ENCODE measurements at regions not wholly inside any gene's neighbourhood (a gene's known extent, or its start where the extent isn't known, plus 50 kb on each side); places are given as distances from the start of the nearest gene placed in this dataset.
"Not testable (repeated sequence)": the region's sequence is repeated elsewhere in the genome, so short reads cannot be mapped to it uniquely, and the experiment has no call there.

DNA sequence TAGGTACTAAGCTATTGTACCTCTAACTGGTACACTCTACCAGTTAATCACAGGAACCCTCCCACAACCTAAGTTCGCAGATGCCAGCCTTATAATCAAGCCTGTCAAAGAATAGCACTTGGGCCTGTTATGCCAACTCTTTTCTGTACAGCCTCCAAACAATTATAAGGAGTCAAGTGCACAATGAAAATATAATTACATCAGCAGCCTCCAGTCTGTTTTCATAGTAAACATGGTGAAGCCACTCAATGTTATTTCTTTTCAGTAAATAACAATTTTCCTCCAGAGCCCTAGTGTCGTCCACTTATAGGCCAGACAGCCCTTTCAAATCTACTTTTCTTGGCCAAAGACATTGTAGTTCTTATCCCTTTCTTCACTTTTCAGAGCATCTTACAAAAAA, 82.7 kb upstream of the CARMIL1 start:
- no peak for DNase-seq (ENCODE audit: low spot score)
- in situ Hi-C loops (cut with MboI; ENCODE audit: low sequenced_read_pairs, unreplicated experiment): no loop called here
- TF ChIP-seq, protein P1, sequence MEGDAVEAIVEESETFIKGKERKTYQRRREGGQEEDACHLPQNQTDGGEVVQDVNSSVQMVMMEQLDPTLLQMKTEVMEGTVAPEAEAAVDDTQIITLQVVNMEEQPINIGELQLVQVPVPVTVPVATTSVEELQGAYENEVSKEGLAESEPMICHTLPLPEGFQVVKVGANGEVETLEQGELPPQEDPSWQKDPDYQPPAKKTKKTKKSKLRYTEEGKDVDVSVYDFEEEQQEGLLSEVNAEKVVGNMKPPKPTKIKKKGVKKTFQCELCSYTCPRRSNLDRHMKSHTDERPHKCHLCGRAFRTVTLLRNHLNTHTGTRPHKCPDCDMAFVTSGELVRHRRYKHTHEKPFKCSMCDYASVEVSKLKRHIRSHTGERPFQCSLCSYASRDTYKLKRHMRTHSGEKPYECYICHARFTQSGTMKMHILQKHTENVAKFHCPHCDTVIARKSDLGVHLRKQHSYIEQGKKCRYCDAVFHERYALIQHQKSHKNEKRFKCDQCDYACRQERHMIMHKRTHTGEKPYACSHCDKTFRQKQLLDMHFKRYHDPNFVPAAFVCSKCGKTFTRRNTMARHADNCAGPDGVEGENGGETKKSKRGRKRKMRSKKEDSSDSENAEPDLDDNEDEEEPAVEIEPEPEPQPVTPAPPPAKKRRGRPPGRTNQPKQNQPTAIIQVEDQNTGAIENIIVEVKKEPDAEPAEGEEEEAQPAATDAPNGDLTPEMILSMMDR (IDR thresholded peaks at IDR 0.05; ENCODE audit: borderline replicate concordance, control extremely low read depth, extremely low read depth, insufficient read depth, missing control alignments): no peak

DNA sequence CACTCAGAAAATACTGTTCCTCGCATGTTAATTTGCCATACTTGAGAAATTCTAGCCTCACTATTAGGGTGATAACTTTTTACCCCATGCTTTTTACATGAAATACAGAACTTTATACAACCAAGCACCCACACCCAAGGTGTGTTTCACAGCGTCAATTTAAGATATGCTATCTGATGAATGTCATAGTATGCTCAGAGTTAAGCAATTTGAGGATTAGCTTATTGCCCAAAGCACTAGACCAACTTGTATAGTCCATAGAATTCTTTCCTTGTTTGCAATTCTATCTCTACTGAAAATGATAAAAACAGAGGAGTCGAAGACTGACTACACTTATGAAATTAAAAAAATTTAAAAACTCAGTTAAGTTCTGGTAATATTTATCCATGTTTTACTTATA, 82.1 kb upstream of the CARMIL1 start:
- in situ Hi-C loops (cut with MboI; ENCODE audit: low sequenced_read_pairs, unreplicated experiment): no loop called here
- TF ChIP-seq, protein P1 (IDR thresholded peaks at IDR 0.05; ENCODE audit: borderline replicate concordance, control extremely low read depth, extremely low read depth, insufficient read depth, missing control alignments): no peak
- DNase-seq (ENCODE audit: low spot score): no peak

DNA sequence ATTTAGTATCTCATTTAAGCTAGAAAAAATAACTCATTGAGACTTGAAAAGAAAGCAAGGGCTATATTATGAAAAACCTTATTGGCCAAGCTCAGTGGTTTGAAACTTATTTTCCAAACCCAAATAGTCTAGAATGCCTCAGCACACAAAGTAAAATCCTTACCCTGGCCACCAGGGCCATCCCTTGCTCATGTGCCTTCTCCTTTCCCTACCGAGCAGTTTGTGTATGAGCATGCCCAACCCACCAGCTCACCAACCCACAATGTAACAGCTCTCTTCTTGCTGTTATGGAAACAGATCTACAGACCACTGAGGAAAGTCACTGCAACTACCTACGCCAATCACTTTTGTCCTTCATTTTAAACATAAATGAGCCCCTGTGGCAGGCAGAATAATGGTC, 79.6 kb upstream of the CARMIL1 start:
- in situ Hi-C loops (cut with MboI; ENCODE audit: low sequenced_read_pairs, unreplicated experiment): no loop called here
- no peak for DNase-seq (ENCODE audit: low spot score)
- TF ChIP-seq, protein P1 (IDR thresholded peaks at IDR 0.05; ENCODE audit: borderline replicate concordance, control extremely low read depth, extremely low read depth, insufficient read depth, missing control alignments): no peak

DNA sequence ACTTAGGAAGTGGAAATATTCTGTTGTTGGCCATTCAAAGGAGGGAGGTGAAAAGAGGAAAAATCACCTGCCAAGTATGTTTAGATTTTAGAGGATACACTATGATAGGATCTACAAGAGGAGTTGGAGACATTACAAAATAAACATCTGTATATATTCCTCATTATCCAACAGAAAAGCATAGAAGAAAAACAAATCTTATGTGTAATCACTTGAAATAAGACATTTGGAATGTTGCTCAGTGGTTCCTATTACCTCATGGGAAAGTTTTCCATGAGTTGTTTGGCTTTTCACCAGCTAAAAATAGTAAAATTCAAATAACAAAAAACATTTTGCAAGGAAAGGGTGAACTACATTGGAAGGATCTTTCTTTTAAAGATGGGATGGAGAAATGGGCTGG, 76.7 kb upstream of the CARMIL1 start:
- TF ChIP-seq, protein P1 (IDR thresholded peaks at IDR 0.05; ENCODE audit: borderline replicate concordance, control extremely low read depth, extremely low read depth, insufficient read depth, missing control alignments): no peak
- no peak for DNase-seq (ENCODE audit: low spot score)
- in situ Hi-C loops (cut with MboI; ENCODE audit: low sequenced_read_pairs, unreplicated experiment): no loop called here

DNA sequence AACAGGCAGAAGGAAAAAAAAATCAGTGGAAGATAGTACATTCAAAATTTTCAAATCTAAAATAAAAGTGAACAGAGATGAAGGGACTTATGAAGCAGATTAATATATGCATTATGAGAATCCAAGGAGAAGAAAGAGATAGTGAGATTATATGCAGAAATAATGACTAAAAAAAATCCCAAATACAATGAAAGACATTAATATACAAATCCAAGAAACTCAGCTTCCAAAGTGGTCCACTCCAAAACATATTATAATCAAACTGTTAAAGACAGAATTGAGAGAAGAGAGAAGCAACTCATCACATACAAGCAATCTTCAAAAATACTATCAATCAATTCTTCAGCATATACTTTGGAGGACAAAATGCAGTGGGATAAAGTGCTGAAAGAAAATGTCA, 73.5 kb upstream of the CARMIL1 start:
- no peak for DNase-seq (ENCODE audit: low spot score)
- in situ Hi-C loops (cut with MboI; ENCODE audit: low sequenced_read_pairs, unreplicated experiment): no loop called here
- TF ChIP-seq, protein P1 (IDR thresholded peaks at IDR 0.05; ENCODE audit: borderline replicate concordance, control extremely low read depth, extremely low read depth, insufficient read depth, missing control alignments): no peak

DNA sequence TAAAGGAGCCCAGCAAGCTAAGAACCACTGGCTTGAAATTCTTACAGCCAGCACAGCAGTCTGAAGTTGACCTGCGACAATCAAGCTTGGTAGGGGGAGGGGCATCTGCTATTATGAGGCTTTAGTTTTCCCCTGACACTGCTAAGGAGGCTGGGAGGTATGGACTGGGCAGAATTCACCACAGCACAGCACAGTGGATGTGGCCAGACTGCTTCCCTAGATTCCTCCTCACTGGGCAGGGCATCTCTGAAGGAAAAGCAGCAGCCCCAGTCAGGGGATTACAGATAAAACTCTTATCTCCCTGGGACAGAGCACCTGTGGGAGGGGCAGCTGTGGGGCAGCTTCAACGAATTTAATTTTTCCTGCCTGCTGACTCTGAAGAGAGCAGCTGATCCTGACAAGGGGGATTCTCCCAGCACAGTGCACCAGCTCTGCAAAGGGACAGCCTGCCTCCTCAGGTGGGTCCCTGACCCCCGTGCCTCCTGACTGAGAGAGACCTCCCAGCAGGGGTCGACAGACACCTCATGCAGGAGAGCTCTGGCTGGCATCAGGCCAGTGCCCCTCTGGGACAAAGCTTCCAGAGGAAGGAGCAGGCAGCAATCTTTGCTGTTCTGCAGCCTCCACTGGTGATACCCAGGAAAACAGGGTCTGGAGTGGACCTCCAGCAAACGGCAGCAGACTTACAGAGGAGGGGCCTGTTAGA, 71.6 kb upstream of the CARMIL1 start:
- in situ Hi-C loops (cut with MboI; ENCODE audit: low sequenced_read_pairs, unreplicated experiment); DNase-seq (ENCODE audit: low spot score): not testable (repeated sequence)

DNA sequence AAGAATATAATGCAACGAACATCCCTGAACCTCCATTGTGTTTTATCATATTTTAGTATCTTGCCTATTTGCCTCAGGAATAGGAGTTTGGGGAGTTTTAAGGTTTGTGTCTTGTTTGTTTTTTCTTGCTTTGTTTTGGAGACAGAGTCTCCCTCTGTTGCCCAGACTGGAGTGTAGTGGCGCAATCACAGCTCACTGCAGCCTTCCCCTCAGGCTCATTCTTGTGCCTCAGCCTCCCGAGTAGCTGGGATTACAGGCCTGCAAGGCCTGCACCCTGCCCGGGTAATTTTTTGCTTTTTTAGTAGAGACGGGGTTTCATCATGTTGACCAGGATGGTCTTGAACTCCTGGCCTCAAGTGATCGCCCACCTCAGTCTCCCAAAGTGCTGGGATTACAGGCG, 63.3 kb upstream of the CARMIL1 start:
- no peak for DNase-seq (ENCODE audit: low spot score)
- TF ChIP-seq, protein P1 (IDR thresholded peaks at IDR 0.05; ENCODE audit: borderline replicate concordance, control extremely low read depth, extremely low read depth, insufficient read depth, missing control alignments): no peak
- in situ Hi-C loops (cut with MboI; ENCODE audit: low sequenced_read_pairs, unreplicated experiment): no loop called here
